Neural progenitor cell (in vitro differentiated cells): ENCODE measurements at regions not wholly inside any gene's neighbourhood (a gene's known extent, or its start where the extent isn't known, plus 50 kb on each side); places are given as distances from the start of the nearest gene placed in this dataset.

Experiments
- CTCF ChIP-seq: fragments of 200-600 bp; sonication (generic); IDR thresholded peaks from 2 replicates; pipeline ENCODE4 v1.5.1; 2017; ENCODE audit warnings: antibody characterized with exemption, mild to moderate bottlenecking
- EZH2 ChIP-seq: fragments of 200-600 bp; sonication (generic); IDR thresholded peaks from 2 replicates; pipeline ENCODE4 v1.6.1; 2017; ENCODE audit warnings: antibody characterized with exemption, mild to moderate bottlenecking, moderate library complexity
- EZH2phosphoT487 ChIP-seq: fragments of 200-600 bp; sonication (generic); IDR thresholded peaks from 2 replicates; pipeline ENCODE4 v1.6.1; 2017; ENCODE audit warnings: antibody characterized with exemption

- TF ChIP-seq EZH2 (no peak), CTCF (no peak), EZH2phosphoT487 (no peak)
Observed at GRCh38 chr15:25062551-25063430, 108.0 kb downstream of the SNRPN start.
